ENCODE measurements at regions not wholly inside any gene's neighbourhood (a gene's known extent, or its start where the extent isn't known, plus 50 kb on each side); places are given as distances from the start of the nearest gene placed in this dataset.
"Not testable (repeated sequence)": the region's sequence is repeated elsewhere in the genome, so short reads cannot be mapped to it uniquely, and the experiment has no call there.

- DNase-seq, result no peak
- H3K9me3 ChIP-seq (ENCODE audit: control insufficient read depth, low read depth, low read length), result no peaks in the 10 kb centered on the region
- H3K36me3 ChIP-seq (ENCODE audit: control insufficient read depth, insufficient read depth, low read length), result no peaks in the 10 kb centered on the region
- no peak overlapping the region for H3K27ac ChIP-seq (ENCODE audit: low read length)
- no peaks in the 10 kb centered on the region for H3K27me3 ChIP-seq (ENCODE audit: control insufficient read depth, insufficient read depth, low read length)
- H3K4me1 ChIP-seq (ENCODE audit: control insufficient read depth, insufficient read depth, low read length), result no peaks in the 10 kb centered on the region
- no peak overlapping the region for H3K4me3 ChIP-seq (ENCODE audit: low read length)
Measured at GRCh38 chr2:47964277-47964676, 58.0 kb upstream of the FBXO11 start.

- Histone ChIP-seq H3K9me3 (ENCODE audit: control insufficient read depth, low read depth, low read length) (no peaks in the 10 kb centered on the region), H3K27ac (ENCODE audit: low read length) (no peak overlapping the region), H3K4me1 (ENCODE audit: control insufficient read depth, insufficient read depth, low read length) (no peaks in the 10 kb centered on the region), H3K4me3 (ENCODE audit: low read length) (no peak overlapping the region), H3K27me3 (ENCODE audit: control insufficient read depth, insufficient read depth, low read length) (no peaks in the 10 kb centered on the region), H3K36me3 (ENCODE audit: control insufficient read depth, insufficient read depth, low read length) (no peaks in the 10 kb centered on the region)
- no peak for DNase-seq
- 100% methylated on average over 1 of the region's 8 CpGs for WGBS (ENCODE audit: insufficient coverage, low lambda C conversion rate)
Measured at GRCh38 chr2:47964722-47965434, 58.6 kb upstream of the FBXO11 start.

GRCh38 chr2:47976728-47977127, 70.4 kb upstream of the FBXO11 start:
- not testable (repeated sequence) for H3K9me3 ChIP-seq (ENCODE audit: control insufficient read depth, low read depth, low read length); H3K27ac ChIP-seq (ENCODE audit: low read length); H3K4me1 ChIP-seq (ENCODE audit: control insufficient read depth, insufficient read depth, low read length); DNase-seq; H3K27me3 ChIP-seq (ENCODE audit: control insufficient read depth, insufficient read depth, low read length); H3K4me3 ChIP-seq (ENCODE audit: low read length); H3K36me3 ChIP-seq (ENCODE audit: control insufficient read depth, insufficient read depth, low read length)

GRCh38 chr2:47984041-47984440, 77.7 kb upstream of the FBXO11 start:
- Histone ChIP-seq H3K27me3 (ENCODE audit: control insufficient read depth, insufficient read depth, low read length) (no peaks in the 10 kb centered on the region), H3K4me1 (ENCODE audit: control insufficient read depth, insufficient read depth, low read length) (no peaks in the 10 kb centered on the region), H3K27ac (ENCODE audit: low read length) (no peak overlapping the region), H3K9me3 (ENCODE audit: control insufficient read depth, low read depth, low read length) (no peaks in the 10 kb centered on the region), H3K4me3 (ENCODE audit: low read length) (no peak overlapping the region), H3K36me3 (ENCODE audit: control insufficient read depth, insufficient read depth, low read length) (no peaks in the 10 kb centered on the region)
- DNase-seq, result no peak

GRCh38 chr2:47990503-47990902, 84.2 kb upstream of the FBXO11 start:
- H3K4me3 ChIP-seq (ENCODE audit: low read length), result no peak overlapping the region
- H3K27me3 ChIP-seq (ENCODE audit: control insufficient read depth, insufficient read depth, low read length), result peaks cover 2% of the 10 kb centered on the region
- no peak for DNase-seq
- no peak overlapping the region for H3K27ac ChIP-seq (ENCODE audit: low read length)
- H3K9me3 ChIP-seq (ENCODE audit: control insufficient read depth, low read depth, low read length), result no peaks in the 10 kb centered on the region
- H3K36me3 ChIP-seq (ENCODE audit: control insufficient read depth, insufficient read depth, low read length), result no peaks in the 10 kb centered on the region
- H3K4me1 ChIP-seq (ENCODE audit: control insufficient read depth, insufficient read depth, low read length), result no peaks in the 10 kb centered on the region
- WGBS (ENCODE audit: insufficient coverage, low lambda C conversion rate), result no CpG with 5 or more reads among the region's 2 CpGs

- DNase-seq, result no peak
- H3K36me3 ChIP-seq (ENCODE audit: control insufficient read depth, insufficient read depth, low read length), result no peaks in the 10 kb centered on the region
- H3K4me1 ChIP-seq (ENCODE audit: control insufficient read depth, insufficient read depth, low read length), result no peaks in the 10 kb centered on the region
- no peak overlapping the region for H3K4me3 ChIP-seq (ENCODE audit: low read length)
- H3K27me3 ChIP-seq (ENCODE audit: control insufficient read depth, insufficient read depth, low read length), result peaks cover 2% of the 10 kb centered on the region
- no peak overlapping the region for H3K27ac ChIP-seq (ENCODE audit: low read length)
- no peaks in the 10 kb centered on the region for H3K9me3 ChIP-seq (ENCODE audit: control insufficient read depth, low read depth, low read length)
Measured at GRCh38 chr2:47992671-47993070, 86.4 kb upstream of the FBXO11 start.

- Histone ChIP-seq H3K27ac (ENCODE audit: low read length) (no peak overlapping the region), H3K36me3 (ENCODE audit: control insufficient read depth, insufficient read depth, low read length) (no peaks in the 10 kb centered on the region), H3K27me3 (ENCODE audit: control insufficient read depth, insufficient read depth, low read length) (no peaks in the 10 kb centered on the region), H3K4me1 (ENCODE audit: control insufficient read depth, insufficient read depth, low read length) (no peaks in the 10 kb centered on the region), H3K9me3 (ENCODE audit: control insufficient read depth, low read depth, low read length) (no peaks in the 10 kb centered on the region), H3K4me3 (ENCODE audit: low read length) (no peak overlapping the region)
- no peak for DNase-seq
- WGBS (ENCODE audit: insufficient coverage, low lambda C conversion rate), result no CpG with 5 or more reads among the region's 4 CpGs
Measured at GRCh38 chr2:47996808-47997207, 90.5 kb upstream of the FBXO11 start.

GRCh38 chr2:47999512-47999911, 93.2 kb upstream of the FBXO11 start:
- Histone ChIP-seq H3K4me3 (ENCODE audit: low read length) (no peak overlapping the region), H3K4me1 (ENCODE audit: control insufficient read depth, insufficient read depth, low read length) (no peaks in the 10 kb centered on the region), H3K27me3 (ENCODE audit: control insufficient read depth, insufficient read depth, low read length) (no peaks in the 10 kb centered on the region), H3K9me3 (ENCODE audit: control insufficient read depth, low read depth, low read length) (no peaks in the 10 kb centered on the region), H3K27ac (ENCODE audit: low read length) (no peak overlapping the region), H3K36me3 (ENCODE audit: control insufficient read depth, insufficient read depth, low read length) (no peaks in the 10 kb centered on the region)
- DNase-seq, result no peak
- WGBS (ENCODE audit: insufficient coverage, low lambda C conversion rate), result 100% methylated on average over 1 of the region's 1 CpG

GRCh38 chr2:48001498-48001897, 95.2 kb upstream of the FBXO11 start:
- H3K36me3 ChIP-seq (ENCODE audit: control insufficient read depth, insufficient read depth, low read length), result no peaks in the 10 kb centered on the region
- H3K27ac ChIP-seq (ENCODE audit: low read length), result no peak overlapping the region
- H3K4me1 ChIP-seq (ENCODE audit: control insufficient read depth, insufficient read depth, low read length), result no peaks in the 10 kb centered on the region
- H3K9me3 ChIP-seq (ENCODE audit: control insufficient read depth, low read depth, low read length), result no peaks in the 10 kb centered on the region
- H3K4me3 ChIP-seq (ENCODE audit: low read length), result no peak overlapping the region
- H3K27me3 ChIP-seq (ENCODE audit: control insufficient read depth, insufficient read depth, low read length), result no peaks in the 10 kb centered on the region
- DNase-seq, result no peak

- no peaks in the 10 kb centered on the region for H3K4me1 ChIP-seq (ENCODE audit: control insufficient read depth, insufficient read depth, low read length)
- no peaks in the 10 kb centered on the region for H3K9me3 ChIP-seq (ENCODE audit: control insufficient read depth, low read depth, low read length)
- DNase-seq, result no peak
- H3K36me3 ChIP-seq (ENCODE audit: control insufficient read depth, insufficient read depth, low read length), result no peaks in the 10 kb centered on the region
- H3K27ac ChIP-seq (ENCODE audit: low read length), result no peak overlapping the region
- H3K27me3 ChIP-seq (ENCODE audit: control insufficient read depth, insufficient read depth, low read length), result no peaks in the 10 kb centered on the region
- no peak overlapping the region for H3K4me3 ChIP-seq (ENCODE audit: low read length)
Measured at GRCh38 chr2:48006094-48006493, 99.8 kb upstream of the FBXO11 start.

GRCh38 chr2:48007699-48008268, 101.5 kb upstream of the FBXO11 start:
- DNase-seq, result no peak
- H3K27ac ChIP-seq (ENCODE audit: low read length), result no peak overlapping the region
- H3K9me3 ChIP-seq (ENCODE audit: control insufficient read depth, low read depth, low read length), result no peaks in the 10 kb centered on the region
- H3K4me1 ChIP-seq (ENCODE audit: control insufficient read depth, insufficient read depth, low read length), result no peaks in the 10 kb centered on the region
- H3K4me3 ChIP-seq (ENCODE audit: low read length), result no peak overlapping the region
- WGBS (ENCODE audit: insufficient coverage, low lambda C conversion rate), result 94% methylated on average over 2 of the region's 2 CpGs
- H3K36me3 ChIP-seq (ENCODE audit: control insufficient read depth, insufficient read depth, low read length), result no peaks in the 10 kb centered on the region
- H3K27me3 ChIP-seq (ENCODE audit: control insufficient read depth, insufficient read depth, low read length), result no peaks in the 10 kb centered on the region
